Neural cell (in vitro differentiated cells): ENCODE measurements at regions not wholly inside any gene's neighbourhood (a gene's known extent, or its start where the extent isn't known, plus 50 kb on each side); places are given as distances from the start of the nearest gene placed in this dataset.

ENCODE experiments used
- CTCF ChIP-seq: fragments of 450-650 bp; IDR thresholded peaks from 2 replicates; pipeline ENCODE4 v1.5.1; 2014; ENCODE audit warnings: antibody characterized with exemption, mild to moderate bottlenecking, moderate library complexity; ENCODE audit not compliant: poor library complexity, severe bottlenecking
- EP300 ChIP-seq: fragments of 450-650 bp; conservative IDR thresholded peaks from 2 replicates; pipeline ENCODE4 v1.6.1; 2014; ENCODE audit warnings: antibody characterized with exemption, mild to moderate bottlenecking, moderate library complexity; ENCODE audit not compliant: poor library complexity, severe bottlenecking
- MXI1 ChIP-seq: fragments of 450-650 bp; conservative IDR thresholded peaks from 2 replicates; pipeline ENCODE4 v1.6.1; 2014; ENCODE audit warnings: antibody characterized with exemption, mild to moderate bottlenecking; ENCODE audit not compliant: poor library complexity, severe bottlenecking
- POLR2AphosphoS5 ChIP-seq: IDR thresholded peaks from 2 replicates; pipeline ENCODE4 v1.6.1; 2012
- RAD21 ChIP-seq: fragments of 450-650 bp; conservative IDR thresholded peaks from 2 replicates; pipeline ENCODE4 v1.6.1; 2014; ENCODE audit warnings: antibody characterized with exemption, mild to moderate bottlenecking, moderate library complexity
- TAF1 ChIP-seq: IDR thresholded peaks from 2 replicates; pipeline ENCODE4 v1.6.1; 2012; ENCODE audit warnings: low read depth

- TF ChIP-seq MXI1 (no peak), CTCF (no peak), EP300 (no peak), TAF1 (no peak), RAD21 (no peak), POLR2AphosphoS5 (no peak)
Measured at GRCh38 chr16:22648941-22649340, 138.2 kb downstream of the NPIPB5 start.
